ENCODE measurements at regions not wholly inside any gene's neighbourhood (a gene's known extent, or its start where the extent isn't known, plus 50 kb on each side); places are given as distances from the start of the nearest gene placed in this dataset.

DNA sequence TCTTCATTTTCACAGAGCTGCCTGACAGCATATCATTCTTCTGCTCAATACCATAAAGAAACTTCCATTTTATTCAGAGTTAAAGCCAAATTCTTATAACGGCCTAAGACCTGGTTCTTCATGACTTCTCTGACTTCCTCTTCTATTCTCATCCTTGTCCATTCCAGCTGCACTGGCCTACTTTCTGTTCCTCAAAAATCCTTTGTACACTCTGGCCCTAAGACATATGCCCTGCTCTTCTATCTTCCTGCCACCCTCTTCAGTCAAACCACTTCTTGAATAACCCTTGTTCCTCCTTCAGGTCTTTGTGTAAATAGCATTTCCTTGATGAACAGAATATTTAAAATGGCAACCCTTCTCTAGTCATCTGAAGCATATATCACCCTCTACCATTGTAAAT lies 1338.7 kb upstream of the ADGRL2 start:
- TF ChIP-seq, protein P1, sequence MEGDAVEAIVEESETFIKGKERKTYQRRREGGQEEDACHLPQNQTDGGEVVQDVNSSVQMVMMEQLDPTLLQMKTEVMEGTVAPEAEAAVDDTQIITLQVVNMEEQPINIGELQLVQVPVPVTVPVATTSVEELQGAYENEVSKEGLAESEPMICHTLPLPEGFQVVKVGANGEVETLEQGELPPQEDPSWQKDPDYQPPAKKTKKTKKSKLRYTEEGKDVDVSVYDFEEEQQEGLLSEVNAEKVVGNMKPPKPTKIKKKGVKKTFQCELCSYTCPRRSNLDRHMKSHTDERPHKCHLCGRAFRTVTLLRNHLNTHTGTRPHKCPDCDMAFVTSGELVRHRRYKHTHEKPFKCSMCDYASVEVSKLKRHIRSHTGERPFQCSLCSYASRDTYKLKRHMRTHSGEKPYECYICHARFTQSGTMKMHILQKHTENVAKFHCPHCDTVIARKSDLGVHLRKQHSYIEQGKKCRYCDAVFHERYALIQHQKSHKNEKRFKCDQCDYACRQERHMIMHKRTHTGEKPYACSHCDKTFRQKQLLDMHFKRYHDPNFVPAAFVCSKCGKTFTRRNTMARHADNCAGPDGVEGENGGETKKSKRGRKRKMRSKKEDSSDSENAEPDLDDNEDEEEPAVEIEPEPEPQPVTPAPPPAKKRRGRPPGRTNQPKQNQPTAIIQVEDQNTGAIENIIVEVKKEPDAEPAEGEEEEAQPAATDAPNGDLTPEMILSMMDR (IDR thresholded peaks at IDR 0.05) = no peak
- no peak for TF ChIP-seq POLR2AphosphoS5 (IDR thresholded peaks at IDR 0.05; ENCODE audit: low read depth, low read length)

All from Panc1 (cell line).